K562 (cell line): ENCODE measurements at regions not wholly inside any gene's neighbourhood (a gene's known extent, or its start where the extent isn't known, plus 50 kb on each side); places are given as distances from the start of the nearest gene placed in this dataset.

ENCODE experiments used
- ATAC-seq: fragments of 200-7000 bp; cut with Tn5 transposase; 3 replicates; pipeline ENCODE4 v1.9.1; 2020; ENCODE audit warnings: moderate library complexity
- BruUV-seq: library from RNA; stranded (reverse); fragments of 400-500 nt; replicated peaks from 2 replicates; lab custom pipeline; 2021; lab: Mats Ljungman, UMichigan
- CTCF ChIA-PET: fragments of 300-600 bp; formaldehyde crosslinking; extraction: SDS; loops from one replicate; lab custom pipeline; 2021; ENCODE audit warnings: low intra/inter-chr PET ratio; lab: Yijun Ruan, JAX
- POLR2A ChIA-PET: fragments of 300-600, 350-650 bp; sonication (Branson Sonifier 250); formaldehyde crosslinking; extraction: SDS; loops from one replicate; lab custom pipeline; 2021; ENCODE audit warnings: antibody characterized with exemption, inconsistent platforms; lab: Yijun Ruan, JAX
- DNase-seq, 4 experiments: peaks; one replicate each; pipeline versions ENCODE4 v3.0.0 to v3.0.0-alpha.2; 2011 to 2018; ENCODE audit warnings: low spot score in 3 of 4, mixed read lengths in 3 of 4; ENCODE audit errors: extremely low read depth in 1 of 4
- FAIRE-seq: peaks from 2 replicates; lab custom pipeline; 2011; peaks lifted over from hg19 to GRCh38; lab: Jason Lieb, UNC
- H2AFZ ChIP-seq: 2 replicates; pipeline ENCODE4 v1.6.0; 2011; ENCODE audit warnings: low read depth, low read length, control low read depth, inconsistent platforms
- H3K27ac ChIP-seq: fragments of 200-600 bp; 3 replicates; pipeline ENCODE4 v1.8.0; 2011; ENCODE audit warnings: low read depth, mild to moderate bottlenecking, control low read depth, inconsistent platforms, low read length, moderate library complexity, mixed read lengths; ENCODE audit errors: extremely low read depth
- H3K27me3 ChIP-seq, 2 experiments: fragments of 300-600 bp in 1 of 2; 2 replicates in 1 of 2; 3 replicates in 1 of 2; pipeline versions ENCODE4 v1.6.0 to v1.8.0; 2011; ENCODE audit warnings: inconsistent platforms in 2 of 2, low read length in 2 of 2, mild to moderate bottlenecking in 1 of 2, mixed read lengths in 1 of 2, moderate library complexity in 1 of 2; ENCODE audit not compliant: control insufficient read depth in 2 of 2, insufficient read depth in 2 of 2
- H3K36me3 ChIP-seq: fragments of 300-600 bp; 3 replicates; pipeline ENCODE4 v1.8.0; 2011; ENCODE audit warnings: mild to moderate bottlenecking, low read length, inconsistent platforms; ENCODE audit not compliant: control insufficient read depth, insufficient read depth
- H3K4me1 ChIP-seq, 2 experiments: fragments of 200-600 bp in 1 of 2; replicated peaks in 1 of 2; 2 replicates in 1 of 2; 3 replicates in 1 of 2; pipeline versions ENCODE4 v1.5.1 to v1.8.0; 2011; ENCODE audit warnings: inconsistent platforms in 2 of 2, low read length in 2 of 2, mild to moderate bottlenecking in 1 of 2, mixed read lengths in 1 of 2, moderate library complexity in 1 of 2; ENCODE audit not compliant: control insufficient read depth in 2 of 2, insufficient read depth in 2 of 2
- H3K4me2 ChIP-seq: 2 replicates; pipeline ENCODE4 v1.6.1; 2011; ENCODE audit warnings: low read length, control low read depth, inconsistent platforms, mixed read lengths; ENCODE audit not compliant: insufficient read depth
- H3K4me3 ChIP-seq: fragments of 200-600 bp; sonication (generic), shearing (Covaris generic); 2 replicates; pipeline ENCODE4 v1.5.1; 2016; ENCODE audit warnings: control low read depth, inconsistent platforms
- H3K79me2 ChIP-seq: fragments of 200-600 bp; 3 replicates; pipeline ENCODE4 v1.8.0; 2011; ENCODE audit warnings: low read length, inconsistent platforms; ENCODE audit not compliant: control insufficient read depth, insufficient read depth
- H3K9ac ChIP-seq, 2 experiments: 2 replicates each; pipeline versions ENCODE4 v1.6.0 to v1.6.1; 2011; ENCODE audit warnings: low read depth in 2 of 2, low read length in 2 of 2, control low read depth in 1 of 2, inconsistent platforms in 1 of 2, mild to moderate bottlenecking in 1 of 2, mixed read lengths in 1 of 2; ENCODE audit not compliant: insufficient read depth in 1 of 2
- H3K9me1 ChIP-seq: one replicate; pipeline ENCODE4 v1.6.0; 2011; ENCODE audit warnings: inconsistent platforms, mild to moderate bottlenecking, low read length, moderate library complexity; ENCODE audit not compliant: control insufficient read depth, insufficient read depth
- H3K9me3 ChIP-seq: replicated peaks from 2 replicates; pipeline ENCODE4 v1.5.1; 2011; ENCODE audit warnings: low read depth, low read length, inconsistent platforms; ENCODE audit not compliant: control insufficient read depth, insufficient read depth
- H4K20me1 ChIP-seq: replicated peaks from 2 replicates; pipeline ENCODE4 v1.6.1; 2011; ENCODE audit warnings: low read length, inconsistent platforms, mixed read lengths; ENCODE audit not compliant: control insufficient read depth, insufficient read depth
- HOMEZ ChIP-seq: fragments of 250-450 bp; sonication (Bioruptor Pico); IDR thresholded peaks from 2 replicates; pipeline ENCODE4 v1.4.0; 2020; ENCODE audit warnings: mild to moderate bottlenecking, moderate library complexity
- LCOR ChIP-seq: sonication (generic); formaldehyde crosslinking; IDR thresholded peaks from 2 replicates; pipeline ENCODE4 v1.8.0; 2022; ENCODE audit warnings: mild to moderate bottlenecking, missing genetic modification reagents
- ZNF143 ChIP-seq: sonication (generic); formaldehyde crosslinking; IDR thresholded peaks from 2 replicates; pipeline ENCODE4 v1.9.0; 2022; ENCODE audit warnings: mild to moderate bottlenecking, missing genetic modification reagents
- ZNF512 ChIP-seq: IDR thresholded peaks from 2 replicates; pipeline ENCODE4 v1.6.1; 2016; ENCODE audit warnings: missing genetic modification characterization, missing compliant biosample characterization
- WGBS: fragments of 100-300 bp; shearing (Covaris generic); methylation state at CpG from one replicate; pipeline ENCODE4 v1.1.6; 2016; ENCODE audit warnings: low coverage, mixed read lengths; ENCODE audit not compliant: insufficient coverage; ENCODE audit errors: missing lambda C conversion rate; 5-methylcytosine and 5-hydroxymethylcytosine counted together
- in situ Hi-C: fragments of 300-500 bp; cut with MboI; formaldehyde crosslinking; loops from 4 replicates; pipeline ENCODE4 v1.15.0; 2018; ENCODE audit warnings: inconsistent platforms, mixed read lengths
- intact Hi-C: fragments of 100-400 bp; cut with micrococcal nuclease; formaldehyde crosslinking; loops from 2 replicates; pipeline ENCODE4 v1.14.2; 2022

- TF ChIP-seq ZNF512 (no peak), LCOR (CRISPR knock-in tag) (no peak)
These were observed 114.8 kb downstream of the C12orf75 start (continued) for GRCh38 chr12:105445249-105445648.

GRCh38 chr12:105445649-105446048, 115.2 kb downstream of the C12orf75 start:
- Histone ChIP-seq H2AFZ (no peak overlapping the region), H4K20me1 (no peaks in the 10 kb centered on the region), H3K9me3 (no peaks in the 10 kb centered on the region), H3K9ac (no peak overlapping the region), H3K4me3 (no peak overlapping the region), H3K79me2 (no peaks in the 10 kb centered on the region), H3K9me1 (no peaks in the 10 kb centered on the region), H3K4me1 (no peaks in the 10 kb centered on the region), H3K27me3 (no peaks in the 10 kb centered on the region), H3K36me3 (no peaks in the 10 kb centered on the region), H3K4me2 (no peak overlapping the region), H3K27ac (no peak overlapping the region)
- FAIRE-seq: no peak
- ATAC-seq: no peak
- ChIA-PET POLR2A (no interaction called here), CTCF (no interaction called here)
- in situ Hi-C loops: no loop called here
- no peak for DNase-seq
- intact Hi-C loops: no loop called here
- TF ChIP-seq ZNF143 (CRISPR knock-in tag) (no peak), HOMEZ (CRISPR knock-in tag) (no peak)
- BruUV-seq: no TSS peak
- 0% methylated on average over 1 of the region's 1 CpG for WGBS
